DMS 273 (cell line): ENCODE measurements at regions not wholly inside any gene's neighbourhood (a gene's known extent, or its start where the extent isn't known, plus 50 kb on each side); places are given as distances from the start of the nearest gene placed in this dataset.
A peak's percentile ranks its signal among the peaks of the same experiment; 100 is the strongest.
"Not testable (repeated sequence)": the region's sequence is repeated elsewhere in the genome, so short reads cannot be mapped to it uniquely, and the experiment has no call there.

ENCODE experiments used
- DNase-seq: peaks from one replicate; lab custom pipeline; 2025; ENCODE audit not compliant: unreplicated experiment; lab: John Stamatoyannopoulos, UW

GRCh38 chr5:142222225-142222865, 102.5 kb downstream of the SPRY4 start:
- DNase-seq, result no peak

- DNase-seq, result no peak
Measured at GRCh38 chr5:142221091-142221860, 103.5 kb downstream of the SPRY4 start.

- DNase-seq, result no peak
Measured at GRCh38 chr5:142219146-142219545, 105.7 kb downstream of the SPRY4 start.

GRCh38 chr5:142216931-142217330, 107.9 kb downstream of the SPRY4 start:
- DNase-seq, result no peak

GRCh38 chr5:142215915-142216681, 107.5 kb downstream of the NDFIP1 start:
- DNase-seq, result peak; percentile 38

GRCh38 chr5:142213077-142213476, 104.5 kb downstream of the NDFIP1 start:
- DNase-seq, result no peak

GRCh38 chr5:142211918-142212317, 103.3 kb downstream of the NDFIP1 start:
- DNase-seq, result no peak

GRCh38 chr5:142210864-142211412, 102.4 kb downstream of the NDFIP1 start:
- DNase-seq, result no peak

- no peak for DNase-seq
Measured at GRCh38 chr5:142210011-142210410, 101.4 kb downstream of the NDFIP1 start.

GRCh38 chr5:142208777-142209312, 100.3 kb downstream of the NDFIP1 start:
- no peak for DNase-seq

GRCh38 chr5:142208244-142208643, 99.7 kb downstream of the NDFIP1 start:
- not testable (repeated sequence) for DNase-seq

- DNase-seq, result peak; percentile 68
Measured at GRCh38 chr5:142206801-142207200, 98.2 kb downstream of the NDFIP1 start.

- no peak for DNase-seq
Measured at GRCh38 chr5:142204219-142204618, 95.6 kb downstream of the NDFIP1 start.
